ENCODE measurements at regions not wholly inside any gene's neighbourhood (a gene's known extent, or its start where the extent isn't known, plus 50 kb on each side); places are given as distances from the start of the nearest gene placed in this dataset.

DNA sequence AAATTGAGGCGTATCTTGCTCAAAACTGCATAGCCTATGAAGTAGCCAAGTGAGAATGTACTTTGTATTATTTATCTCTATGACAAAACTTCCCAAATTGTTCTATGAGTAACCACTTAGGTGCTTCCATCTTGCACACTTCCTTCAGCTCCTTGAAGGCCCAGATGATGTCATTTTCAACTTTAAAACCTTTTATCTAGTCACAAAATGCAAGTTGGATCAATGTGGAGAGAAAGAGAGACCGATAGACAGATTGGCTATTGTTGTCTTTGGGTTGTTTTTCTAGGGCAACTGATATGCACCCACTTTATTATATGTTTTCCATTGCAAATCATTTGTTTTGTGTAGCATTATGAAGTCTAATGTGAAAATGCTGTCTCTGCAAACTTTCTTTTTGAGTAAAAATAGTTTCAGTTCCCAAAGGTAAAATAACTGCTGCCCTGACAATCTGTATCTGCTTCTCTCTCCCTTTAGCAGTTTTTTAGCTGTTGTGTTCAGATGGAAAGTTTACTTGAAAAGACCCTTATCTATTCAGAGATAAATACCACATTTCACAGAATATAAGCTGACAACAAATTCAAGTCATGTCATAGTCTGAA lies 73.7 kb upstream of the CITED2 start:
- no peak for TF ChIP-seq POLR2A (IDR thresholded peaks at IDR 0.05)
- TF ChIP-seq, protein P1, sequence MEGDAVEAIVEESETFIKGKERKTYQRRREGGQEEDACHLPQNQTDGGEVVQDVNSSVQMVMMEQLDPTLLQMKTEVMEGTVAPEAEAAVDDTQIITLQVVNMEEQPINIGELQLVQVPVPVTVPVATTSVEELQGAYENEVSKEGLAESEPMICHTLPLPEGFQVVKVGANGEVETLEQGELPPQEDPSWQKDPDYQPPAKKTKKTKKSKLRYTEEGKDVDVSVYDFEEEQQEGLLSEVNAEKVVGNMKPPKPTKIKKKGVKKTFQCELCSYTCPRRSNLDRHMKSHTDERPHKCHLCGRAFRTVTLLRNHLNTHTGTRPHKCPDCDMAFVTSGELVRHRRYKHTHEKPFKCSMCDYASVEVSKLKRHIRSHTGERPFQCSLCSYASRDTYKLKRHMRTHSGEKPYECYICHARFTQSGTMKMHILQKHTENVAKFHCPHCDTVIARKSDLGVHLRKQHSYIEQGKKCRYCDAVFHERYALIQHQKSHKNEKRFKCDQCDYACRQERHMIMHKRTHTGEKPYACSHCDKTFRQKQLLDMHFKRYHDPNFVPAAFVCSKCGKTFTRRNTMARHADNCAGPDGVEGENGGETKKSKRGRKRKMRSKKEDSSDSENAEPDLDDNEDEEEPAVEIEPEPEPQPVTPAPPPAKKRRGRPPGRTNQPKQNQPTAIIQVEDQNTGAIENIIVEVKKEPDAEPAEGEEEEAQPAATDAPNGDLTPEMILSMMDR (IDR thresholded peaks at IDR 0.05) = no peak

All from Peyer's patch (tissue), 4 donors.